WTC11 (cell line): ENCODE measurements at regions not wholly inside any gene's neighbourhood (a gene's known extent, or its start where the extent isn't known, plus 50 kb on each side); places are given as distances from the start of the nearest gene placed in this dataset.

Experiments used
- ATAC-seq: fragments of 200-7000 bp; cut with Tn5 transposase; 2 replicates; pipeline ENCODE4 v1.10.0; 2021; ENCODE audit warnings: mild to moderate bottlenecking, moderate library complexity
- CTCF ChIA-PET: fragments of 300-600 bp; sonication (Branson Sonifier 250); formaldehyde crosslinking; loops from one replicate; lab custom pipeline; 2021; ENCODE audit warnings: antibody characterized with exemption; lab: Charles Lee
- POLR2A ChIA-PET: fragments of 350-600 bp; sonication (Branson Sonifier 250); formaldehyde crosslinking; loops from one replicate; lab custom pipeline; 2021; ENCODE audit warnings: antibody characterized with exemption; lab: Charles Lee
- DNase-seq: peaks from one replicate; pipeline ENCODE4 v3.0.0; 2021; ENCODE audit warnings: low spot score
- H3K27ac Mint-ChIP-seq: 2 replicates; pipeline ENCODE4 v1.8.0; 2021; ENCODE audit warnings: mixed read lengths
- H3K27me3 Mint-ChIP-seq: 2 replicates; pipeline ENCODE4 v1.8.0; 2021; ENCODE audit warnings: low read depth, mild to moderate bottlenecking, moderate library complexity, mixed read lengths
- H3K36me3 Mint-ChIP-seq: 2 replicates; pipeline ENCODE4 v1.8.0; 2021; ENCODE audit warnings: mixed read lengths
- H3K4me1 Mint-ChIP-seq: 2 replicates; pipeline ENCODE4 v1.8.0; 2022; ENCODE audit warnings: mixed read lengths
- H3K4me3 Mint-ChIP-seq: 2 replicates; pipeline ENCODE4 v1.8.0; 2021; ENCODE audit warnings: mild to moderate bottlenecking, moderate library complexity, mixed read lengths
- H3K9me3 Mint-ChIP-seq: 2 replicates; pipeline ENCODE4 v1.8.0; 2021; ENCODE audit warnings: mixed read lengths
- ATF6 ChIP-seq: sonication (generic); formaldehyde crosslinking; IDR thresholded peaks from 2 replicates; pipeline ENCODE4 v1.8.1; 2023; ENCODE audit warnings: mild to moderate bottlenecking, missing genetic modification reagents
- CTCF ChIP-seq: fragments of 200-600 bp; IDR thresholded peaks from 2 replicates; pipeline ENCODE4 v1.8.0; 2022; ENCODE audit warnings: antibody characterized with exemption
- GRHL2 ChIP-seq: fragments of 250-450 bp; sonication (Bioruptor Pico); IDR thresholded peaks from 2 replicates; pipeline ENCODE4 v1.8.0; 2022; ENCODE audit warnings: mild to moderate bottlenecking, moderate library complexity; ENCODE audit not compliant: insufficient replicate concordance, severe bottlenecking
- IRF2 ChIP-seq: sonication (generic); formaldehyde crosslinking; IDR thresholded peaks from 2 replicates; pipeline ENCODE4 v1.8.0; 2022; ENCODE audit warnings: low read depth, missing genetic modification reagents, borderline replicate concordance
- JAZF1 ChIP-seq: fragments of 250-450 bp; sonication (Bioruptor Pico); IDR thresholded peaks from 2 replicates; pipeline ENCODE4 v1.9.0; 2021; ENCODE audit warnings: moderate library complexity, mild to moderate bottlenecking, inconsistent platforms
- KAT7 ChIP-seq: sonication (generic); formaldehyde crosslinking; IDR thresholded peaks from 2 replicates; pipeline ENCODE4 v1.8.1; 2023; ENCODE audit warnings: missing genetic modification reagents, mild to moderate bottlenecking, borderline replicate concordance
- STAT6 ChIP-seq: sonication (generic); formaldehyde crosslinking; conservative IDR thresholded peaks from 2 replicates; pipeline ENCODE4 v1.8.1; 2023; ENCODE audit warnings: mild to moderate bottlenecking, low read depth, missing genetic modification reagents, moderate library complexity
- TEAD1 ChIP-seq: sonication (generic); formaldehyde crosslinking; IDR thresholded peaks from 2 replicates; pipeline ENCODE4 v1.8.0; 2022; ENCODE audit warnings: mild to moderate bottlenecking, missing genetic modification reagents
- ZBTB21 ChIP-seq: sonication (generic); formaldehyde crosslinking; IDR thresholded peaks from 2 replicates; pipeline ENCODE4 v1.8.1; 2023; ENCODE audit warnings: mild to moderate bottlenecking, missing genetic modification reagents, borderline replicate concordance
- ZNF396 ChIP-seq: fragments of 250-450 bp; sonication (Bioruptor Pico); IDR thresholded peaks from 2 replicates; pipeline ENCODE4 v1.8.0; 2021; ENCODE audit warnings: mild to moderate bottlenecking, moderate library complexity, borderline replicate concordance
- ZNF416 ChIP-seq: fragments of 250-450 bp; sonication (Bioruptor Pico); IDR thresholded peaks from 2 replicates; pipeline ENCODE4 v1.9.0; 2021; ENCODE audit warnings: mild to moderate bottlenecking, inconsistent platforms
- ZSCAN18 ChIP-seq: fragments of 250-450 bp; sonication (Bioruptor Pico); IDR thresholded peaks from 2 replicates; pipeline ENCODE4 v2.1.2; 2022; ENCODE audit warnings: mild to moderate bottlenecking, moderate library complexity
- TF ChIP-seq, protein P1 (sequence below): sonication (generic); formaldehyde crosslinking; IDR thresholded peaks from 2 replicates; pipeline ENCODE4 v1.8.0; 2022; ENCODE audit warnings: missing genetic modification reagents

- TF ChIP-seq CTCF (no peak), ZNF416 (no peak), IRF2 (CRISPR knock-in tag) (no peak), STAT6 (no peak), JAZF1 (no peak)
- TF ChIP-seq, protein P1, sequence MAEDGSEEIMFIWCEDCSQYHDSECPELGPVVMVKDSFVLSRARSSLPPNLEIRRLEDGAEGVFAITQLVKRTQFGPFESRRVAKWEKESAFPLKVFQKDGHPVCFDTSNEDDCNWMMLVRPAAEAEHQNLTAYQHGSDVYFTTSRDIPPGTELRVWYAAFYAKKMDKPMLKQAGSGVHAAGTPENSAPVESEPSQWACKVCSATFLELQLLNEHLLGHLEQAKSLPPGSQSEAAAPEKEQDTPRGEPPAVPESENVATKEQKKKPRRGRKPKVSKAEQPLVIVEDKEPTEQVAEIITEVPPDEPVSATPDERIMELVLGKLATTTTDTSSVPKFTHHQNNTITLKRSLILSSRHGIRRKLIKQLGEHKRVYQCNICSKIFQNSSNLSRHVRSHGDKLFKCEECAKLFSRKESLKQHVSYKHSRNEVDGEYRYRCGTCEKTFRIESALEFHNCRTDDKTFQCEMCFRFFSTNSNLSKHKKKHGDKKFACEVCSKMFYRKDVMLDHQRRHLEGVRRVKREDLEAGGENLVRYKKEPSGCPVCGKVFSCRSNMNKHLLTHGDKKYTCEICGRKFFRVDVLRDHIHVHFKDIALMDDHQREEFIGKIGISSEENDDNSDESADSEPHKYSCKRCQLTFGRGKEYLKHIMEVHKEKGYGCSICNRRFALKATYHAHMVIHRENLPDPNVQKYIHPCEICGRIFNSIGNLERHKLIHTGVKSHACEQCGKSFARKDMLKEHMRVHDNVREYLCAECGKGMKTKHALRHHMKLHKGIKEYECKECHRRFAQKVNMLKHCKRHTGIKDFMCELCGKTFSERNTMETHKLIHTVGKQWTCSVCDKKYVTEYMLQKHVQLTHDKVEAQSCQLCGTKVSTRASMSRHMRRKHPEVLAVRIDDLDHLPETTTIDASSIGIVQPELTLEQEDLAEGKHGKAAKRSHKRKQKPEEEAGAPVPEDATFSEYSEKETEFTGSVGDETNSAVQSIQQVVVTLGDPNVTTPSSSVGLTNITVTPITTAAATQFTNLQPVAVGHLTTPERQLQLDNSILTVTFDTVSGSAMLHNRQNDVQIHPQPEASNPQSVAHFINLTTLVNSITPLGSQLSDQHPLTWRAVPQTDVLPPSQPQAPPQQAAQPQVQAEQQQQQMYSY (CRISPR knock-in tag) = no peak
These were observed 310.4 kb downstream of the SETD4 start (continued) for GRCh38 chr21:35749904-35750303.

- TF ChIP-seq KAT7 (CRISPR knock-in tag) (no peak), ZSCAN18 (CRISPR knock-in tag) (no peak), IRF2 (CRISPR knock-in tag) (no peak), GRHL2 (no peak), ZNF416 (no peak), ATF6 (CRISPR knock-in tag) (no peak), ZNF396 (no peak), ZBTB21 (no peak), CTCF (no peak), TEAD1 (no peak)
- TF ChIP-seq, protein P1 (CRISPR knock-in tag) = no peak
- POLR2A ChIA-PET = no interaction called here
These were observed 311.5 kb downstream of the SETD4 start for GRCh38 chr21:35748678-35749314.

More at GRCh38 chr21:35748678-35749314, 311.5 kb downstream of the SETD4 start:
- no peak for DNase-seq
- H3K27me3 Mint-ChIP-seq = peaks cover 21% of the 10 kb centered on the region
- peaks cover 6% of the 10 kb centered on the region; the same call in 1 of the 2 replicates for H3K36me3 Mint-ChIP-seq
- no peak overlapping the region for H3K27ac Mint-ChIP-seq
- H3K9me3 Mint-ChIP-seq = peaks cover 12% of the 10 kb centered on the region
- H3K4me3 Mint-ChIP-seq = no peak overlapping the region
- CTCF ChIA-PET = no interaction called here
- no peak for ATAC-seq
- peaks cover 14% of the 10 kb centered on the region for H3K4me1 Mint-ChIP-seq
